ENCODE measurements at regions not wholly inside any gene's neighbourhood (a gene's known extent, or its start where the extent isn't known, plus 50 kb on each side); places are given as distances from the start of the nearest gene placed in this dataset.
"Not testable (repeated sequence)": the region's sequence is repeated elsewhere in the genome, so short reads cannot be mapped to it uniquely, and the experiment has no call there.

DNA sequence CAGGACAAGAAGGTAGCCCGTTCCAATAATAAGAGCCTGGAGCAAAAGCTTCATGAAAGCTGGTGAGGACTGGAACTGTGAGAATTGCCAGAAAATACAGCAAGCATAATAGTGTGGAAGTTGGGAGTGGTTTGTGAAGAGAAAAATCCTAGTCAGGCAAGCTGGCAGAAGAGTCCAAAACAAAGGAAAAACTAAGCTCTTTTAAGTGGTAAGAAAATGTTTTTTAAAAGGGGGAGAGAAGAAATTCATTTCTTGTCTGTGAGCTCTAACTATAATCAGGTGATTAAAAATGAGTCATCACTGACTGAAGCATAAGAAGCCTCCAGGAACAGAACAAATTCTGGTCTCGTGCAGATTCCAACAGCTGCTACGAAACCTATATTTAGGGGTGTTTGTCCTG, 102.6 kb downstream of the CAAP1 start:
- no peak overlapping the region for H3K9ac ChIP-seq (ENCODE audit: low read length in 2 of 2)
- H3K4me3 ChIP-seq (ENCODE audit: low read length in 2 of 2) = no peak overlapping the region
- no peak overlapping the region for H3K27ac ChIP-seq (ENCODE audit: low read length)
- no peaks in the 10 kb centered on the region for H3K27me3 ChIP-seq (ENCODE audit: control insufficient read depth in 1 of 2, insufficient read depth in 2 of 2, low read length in 2 of 2)
- no peaks in the 10 kb centered on the region for H3K36me3 ChIP-seq (ENCODE audit: control insufficient read depth in 2 of 2, insufficient read depth in 2 of 2, low read length in 2 of 2)
- H3K9me3 ChIP-seq (ENCODE audit: control insufficient read depth in 2 of 2, low read length in 2 of 2) = peaks cover 0 to 5% of the 10 kb centered on the region in 2 donors
- no peaks in the 10 kb centered on the region for H3K4me1 ChIP-seq (ENCODE audit: control insufficient read depth, insufficient read depth, low read length)

DNA sequence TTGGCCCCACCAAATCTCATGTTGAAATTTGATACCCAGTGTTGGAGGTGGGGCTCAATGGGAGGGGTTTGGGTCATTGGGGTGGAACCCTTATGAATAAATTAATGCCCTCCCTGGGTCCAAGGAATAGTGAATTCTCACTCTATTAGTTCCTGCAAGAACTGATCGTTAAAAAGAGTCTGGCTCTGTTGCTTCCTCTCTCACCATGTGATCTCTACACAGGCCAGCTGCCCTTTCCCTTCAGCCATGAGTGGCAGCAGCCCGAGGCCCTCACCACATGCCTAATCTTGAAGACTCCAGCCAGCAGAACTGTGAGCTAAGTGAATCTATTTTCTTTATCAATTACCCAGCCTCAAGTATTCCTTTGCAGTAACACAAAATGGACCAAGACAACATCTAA, 106.0 kb downstream of the CAAP1 start:
- no peaks in the 10 kb centered on the region for H3K36me3 ChIP-seq (ENCODE audit: control insufficient read depth in 2 of 2, insufficient read depth in 2 of 2, low read length in 2 of 2)
- H3K4me1 ChIP-seq (ENCODE audit: control insufficient read depth, insufficient read depth, low read length) = no peaks in the 10 kb centered on the region
- H3K9ac ChIP-seq (ENCODE audit: low read length in 2 of 2) = no peak overlapping the region
- H3K4me3 ChIP-seq (ENCODE audit: low read length in 2 of 2) = no peak overlapping the region
- no peak overlapping the region for H3K27ac ChIP-seq (ENCODE audit: low read length)
- H3K9me3 ChIP-seq (ENCODE audit: control insufficient read depth in 2 of 2, low read length in 2 of 2) = no peaks in the 10 kb centered on the region
- no peaks in the 10 kb centered on the region for H3K27me3 ChIP-seq (ENCODE audit: control insufficient read depth in 1 of 2, insufficient read depth in 2 of 2, low read length in 2 of 2)

GRCh38 chr9:26782899-26783298, 109.7 kb downstream of the CAAP1 start:
- Histone ChIP-seq H3K27ac (ENCODE audit: low read length) (no peak overlapping the region), H3K9ac (ENCODE audit: low read length in 2 of 2) (no peak overlapping the region), H3K4me3 (ENCODE audit: low read length in 2 of 2) (no peak overlapping the region), H3K36me3 (ENCODE audit: control insufficient read depth in 2 of 2, insufficient read depth in 2 of 2, low read length in 2 of 2) (no peaks in the 10 kb centered on the region), H3K27me3 (ENCODE audit: control insufficient read depth in 1 of 2, insufficient read depth in 2 of 2, low read length in 2 of 2) (no peaks in the 10 kb centered on the region), H3K9me3 (ENCODE audit: control insufficient read depth in 2 of 2, low read length in 2 of 2) (no peaks in the 10 kb centered on the region), H3K4me1 (ENCODE audit: control insufficient read depth, insufficient read depth, low read length) (no peaks in the 10 kb centered on the region)

- H3K36me3 ChIP-seq (ENCODE audit: control insufficient read depth in 2 of 2, insufficient read depth in 2 of 2, low read length in 2 of 2) = no peaks in the 10 kb centered on the region
- no peak overlapping the region for H3K27ac ChIP-seq (ENCODE audit: low read length)
- no peaks in the 10 kb centered on the region for H3K27me3 ChIP-seq (ENCODE audit: control insufficient read depth in 1 of 2, insufficient read depth in 2 of 2, low read length in 2 of 2)
- no peaks in the 10 kb centered on the region for H3K9me3 ChIP-seq (ENCODE audit: control insufficient read depth in 2 of 2, low read length in 2 of 2)
- H3K4me3 ChIP-seq (ENCODE audit: low read length in 2 of 2) = no peak overlapping the region
- no peak overlapping the region for H3K9ac ChIP-seq (ENCODE audit: low read length in 2 of 2)
- H3K4me1 ChIP-seq (ENCODE audit: control insufficient read depth, insufficient read depth, low read length) = no peaks in the 10 kb centered on the region
Observed at GRCh38 chr9:26781906-26782305, 110.7 kb downstream of the CAAP1 start.

GRCh38 chr9:26780307-26780706, 112.3 kb downstream of the CAAP1 start:
- not testable (repeated sequence) for H3K36me3 ChIP-seq (ENCODE audit: control insufficient read depth in 2 of 2, insufficient read depth in 2 of 2, low read length in 2 of 2); H3K27ac ChIP-seq (ENCODE audit: low read length); H3K4me1 ChIP-seq (ENCODE audit: control insufficient read depth, insufficient read depth, low read length)

GRCh38 chr9:26779062-26779461, 113.5 kb downstream of the CAAP1 start:
- no peak overlapping the region for H3K4me3 ChIP-seq (ENCODE audit: low read length in 2 of 2)
- H3K27me3 ChIP-seq (ENCODE audit: control insufficient read depth in 1 of 2, insufficient read depth in 2 of 2, low read length in 2 of 2) = no peaks in the 10 kb centered on the region
- no peak overlapping the region for H3K27ac ChIP-seq (ENCODE audit: low read length)
- H3K9me3 ChIP-seq (ENCODE audit: control insufficient read depth in 2 of 2, low read length in 2 of 2) = no peaks in the 10 kb centered on the region
- H3K9ac ChIP-seq (ENCODE audit: low read length in 2 of 2) = no peak overlapping the region
- no peaks in the 10 kb centered on the region for H3K4me1 ChIP-seq (ENCODE audit: control insufficient read depth, insufficient read depth, low read length)
- no peaks in the 10 kb centered on the region for H3K36me3 ChIP-seq (ENCODE audit: control insufficient read depth in 2 of 2, insufficient read depth in 2 of 2, low read length in 2 of 2)

More at GRCh38 chr9:26780307-26780706, 112.3 kb downstream of the CAAP1 start:
- H3K4me3 ChIP-seq (ENCODE audit: low read length in 2 of 2); H3K9me3 ChIP-seq (ENCODE audit: control insufficient read depth in 2 of 2, low read length in 2 of 2); H3K9ac ChIP-seq (ENCODE audit: low read length in 2 of 2); H3K27me3 ChIP-seq (ENCODE audit: control insufficient read depth in 1 of 2, insufficient read depth in 2 of 2, low read length in 2 of 2): not testable (repeated sequence)

GRCh38 chr9:26775391-26775790, 117.2 kb downstream of the CAAP1 start:
- Histone ChIP-seq H3K4me3 (ENCODE audit: low read length in 2 of 2) (no peak overlapping the region), H3K27me3 (ENCODE audit: control insufficient read depth in 1 of 2, insufficient read depth in 2 of 2, low read length in 2 of 2) (no peaks in the 10 kb centered on the region), H3K4me1 (ENCODE audit: control insufficient read depth, insufficient read depth, low read length) (no peaks in the 10 kb centered on the region), H3K36me3 (ENCODE audit: control insufficient read depth in 2 of 2, insufficient read depth in 2 of 2, low read length in 2 of 2) (no peaks in the 10 kb centered on the region), H3K27ac (ENCODE audit: low read length) (no peak overlapping the region), H3K9ac (ENCODE audit: low read length in 2 of 2) (no peak overlapping the region), H3K9me3 (ENCODE audit: control insufficient read depth in 2 of 2, low read length in 2 of 2) (no peaks in the 10 kb centered on the region)

DNA sequence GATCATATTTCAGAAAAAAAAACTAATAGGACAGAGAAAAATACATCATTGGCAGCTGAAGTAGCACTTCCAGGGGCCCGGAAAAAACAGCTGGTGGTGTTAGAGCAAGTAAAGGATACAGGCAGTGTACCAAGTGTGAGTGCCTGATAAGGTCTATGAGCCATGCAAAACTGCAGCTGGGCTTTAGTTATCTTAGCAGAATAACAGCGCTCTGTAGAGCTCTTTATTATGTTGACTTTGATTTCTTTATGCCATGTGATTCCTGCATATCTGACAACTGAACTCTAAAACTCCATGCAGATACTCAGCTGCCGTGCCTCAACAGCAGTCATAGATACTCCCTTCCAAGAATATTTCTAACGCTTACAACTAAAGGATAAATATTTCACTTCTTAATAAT, 119.5 kb downstream of the CAAP1 start:
- H3K9ac ChIP-seq (ENCODE audit: low read length in 2 of 2) = no peak overlapping the region

DNA sequence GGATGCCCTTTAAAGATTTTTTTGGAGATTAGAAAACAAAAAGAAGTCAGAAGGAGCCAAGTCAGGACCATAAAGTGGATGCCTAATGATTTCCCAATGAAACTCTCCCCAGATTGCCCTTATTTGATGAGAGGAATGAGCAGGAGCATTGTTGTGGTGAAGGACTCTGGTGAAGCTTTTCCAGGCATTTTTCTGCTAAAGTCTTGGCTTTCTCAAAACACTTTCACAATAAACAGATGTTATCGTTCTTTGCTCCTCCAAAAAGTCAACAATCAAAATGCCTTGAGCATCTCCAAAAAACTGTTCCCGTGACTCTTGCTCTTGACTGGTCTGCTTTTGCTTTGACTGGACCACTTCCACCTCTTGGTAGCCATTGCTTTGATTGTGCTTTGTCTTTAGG, 121.8 kb downstream of the CAAP1 start:
- H3K27me3 ChIP-seq (ENCODE audit: control insufficient read depth in 1 of 2, insufficient read depth in 2 of 2, low read length in 2 of 2) = no peaks in the 10 kb centered on the region
- no peaks in the 10 kb centered on the region for H3K36me3 ChIP-seq (ENCODE audit: control insufficient read depth in 2 of 2, insufficient read depth in 2 of 2, low read length in 2 of 2)
- H3K9ac ChIP-seq (ENCODE audit: low read length in 2 of 2) = no peak overlapping the region
- H3K4me3 ChIP-seq (ENCODE audit: low read length in 2 of 2) = no peak overlapping the region
- no peaks in the 10 kb centered on the region for H3K9me3 ChIP-seq (ENCODE audit: control insufficient read depth in 2 of 2, low read length in 2 of 2)
- H3K4me1 ChIP-seq (ENCODE audit: control insufficient read depth, insufficient read depth, low read length) = no peaks in the 10 kb centered on the region
- no peak overlapping the region for H3K27ac ChIP-seq (ENCODE audit: low read length)

More for the DNA sequence above, 119.5 kb downstream of the CAAP1 start:
- Histone ChIP-seq H3K36me3 (ENCODE audit: control insufficient read depth in 2 of 2, insufficient read depth in 2 of 2, low read length in 2 of 2) (no peaks in the 10 kb centered on the region), H3K4me3 (ENCODE audit: low read length in 2 of 2) (no peak overlapping the region), H3K27me3 (ENCODE audit: control insufficient read depth in 1 of 2, insufficient read depth in 2 of 2, low read length in 2 of 2) (no peaks in the 10 kb centered on the region), H3K4me1 (ENCODE audit: control insufficient read depth, insufficient read depth, low read length) (no peaks in the 10 kb centered on the region), H3K9me3 (ENCODE audit: control insufficient read depth in 2 of 2, low read length in 2 of 2) (no peaks in the 10 kb centered on the region), H3K27ac (ENCODE audit: low read length) (no peak overlapping the region)

- H3K9ac ChIP-seq (ENCODE audit: low read length in 2 of 2) = no peak overlapping the region
- no peaks in the 10 kb centered on the region for H3K36me3 ChIP-seq (ENCODE audit: control insufficient read depth in 2 of 2, insufficient read depth in 2 of 2, low read length in 2 of 2)
- H3K4me1 ChIP-seq (ENCODE audit: control insufficient read depth, insufficient read depth, low read length) = no peaks in the 10 kb centered on the region
- H3K27me3 ChIP-seq (ENCODE audit: control insufficient read depth in 1 of 2, insufficient read depth in 2 of 2, low read length in 2 of 2) = no peaks in the 10 kb centered on the region
- no peak overlapping the region for H3K27ac ChIP-seq (ENCODE audit: low read length)
- H3K4me3 ChIP-seq (ENCODE audit: low read length in 2 of 2) = no peak overlapping the region
- no peaks in the 10 kb centered on the region for H3K9me3 ChIP-seq (ENCODE audit: control insufficient read depth in 2 of 2, low read length in 2 of 2)
Observed at GRCh38 chr9:26768145-26768544, 124.5 kb downstream of the CAAP1 start.

- Histone ChIP-seq H3K27me3 (ENCODE audit: control insufficient read depth in 1 of 2, insufficient read depth in 2 of 2, low read length in 2 of 2) (no peaks in the 10 kb centered on the region), H3K27ac (ENCODE audit: low read length) (no peak overlapping the region), H3K9ac (ENCODE audit: low read length in 2 of 2) (no peak overlapping the region), H3K4me3 (ENCODE audit: low read length in 2 of 2) (no peak overlapping the region), H3K36me3 (ENCODE audit: control insufficient read depth in 2 of 2, insufficient read depth in 2 of 2, low read length in 2 of 2) (no peaks in the 10 kb centered on the region), H3K4me1 (ENCODE audit: control insufficient read depth, insufficient read depth, low read length) (no peaks in the 10 kb centered on the region), H3K9me3 (ENCODE audit: control insufficient read depth in 2 of 2, low read length in 2 of 2) (no peaks in the 10 kb centered on the region)
Observed at GRCh38 chr9:26760675-26761074, 131.9 kb downstream of the CAAP1 start.

DNA sequence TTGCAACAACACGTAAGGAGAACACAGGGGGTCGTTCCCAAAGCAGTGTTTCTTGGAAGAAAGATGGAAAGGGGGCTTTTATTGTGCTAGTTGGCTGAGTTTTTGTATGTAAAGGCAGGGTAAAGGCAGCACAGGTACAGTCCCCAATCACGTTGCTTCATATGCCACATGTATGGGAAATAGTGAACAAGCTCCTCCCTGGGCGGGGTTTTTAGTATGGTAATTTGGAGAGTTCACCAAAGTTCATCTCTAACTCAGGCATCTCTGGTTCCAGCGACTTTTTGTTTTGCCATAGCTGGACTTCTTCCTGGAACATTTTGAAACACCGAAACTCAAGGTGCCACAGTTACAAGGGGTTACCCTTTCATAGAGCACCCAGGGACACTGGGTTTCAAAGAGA, 133.9 kb downstream of the CAAP1 start:
- no peak overlapping the region for H3K9ac ChIP-seq (ENCODE audit: low read length in 2 of 2)
- H3K4me3 ChIP-seq (ENCODE audit: low read length in 2 of 2) = no peak overlapping the region
- no peaks in the 10 kb centered on the region for H3K9me3 ChIP-seq (ENCODE audit: control insufficient read depth in 2 of 2, low read length in 2 of 2)
- no peak overlapping the region for H3K27ac ChIP-seq (ENCODE audit: low read length)
- no peaks in the 10 kb centered on the region for H3K36me3 ChIP-seq (ENCODE audit: control insufficient read depth in 2 of 2, insufficient read depth in 2 of 2, low read length in 2 of 2)
- no peaks in the 10 kb centered on the region for H3K4me1 ChIP-seq (ENCODE audit: control insufficient read depth, insufficient read depth, low read length)
- no peaks in the 10 kb centered on the region for H3K27me3 ChIP-seq (ENCODE audit: control insufficient read depth in 1 of 2, insufficient read depth in 2 of 2, low read length in 2 of 2)
